ENCODE measurements at regions not wholly inside any gene's neighbourhood (a gene's known extent, or its start where the extent isn't known, plus 50 kb on each side); places are given as distances from the start of the nearest gene placed in this dataset.

DNA sequence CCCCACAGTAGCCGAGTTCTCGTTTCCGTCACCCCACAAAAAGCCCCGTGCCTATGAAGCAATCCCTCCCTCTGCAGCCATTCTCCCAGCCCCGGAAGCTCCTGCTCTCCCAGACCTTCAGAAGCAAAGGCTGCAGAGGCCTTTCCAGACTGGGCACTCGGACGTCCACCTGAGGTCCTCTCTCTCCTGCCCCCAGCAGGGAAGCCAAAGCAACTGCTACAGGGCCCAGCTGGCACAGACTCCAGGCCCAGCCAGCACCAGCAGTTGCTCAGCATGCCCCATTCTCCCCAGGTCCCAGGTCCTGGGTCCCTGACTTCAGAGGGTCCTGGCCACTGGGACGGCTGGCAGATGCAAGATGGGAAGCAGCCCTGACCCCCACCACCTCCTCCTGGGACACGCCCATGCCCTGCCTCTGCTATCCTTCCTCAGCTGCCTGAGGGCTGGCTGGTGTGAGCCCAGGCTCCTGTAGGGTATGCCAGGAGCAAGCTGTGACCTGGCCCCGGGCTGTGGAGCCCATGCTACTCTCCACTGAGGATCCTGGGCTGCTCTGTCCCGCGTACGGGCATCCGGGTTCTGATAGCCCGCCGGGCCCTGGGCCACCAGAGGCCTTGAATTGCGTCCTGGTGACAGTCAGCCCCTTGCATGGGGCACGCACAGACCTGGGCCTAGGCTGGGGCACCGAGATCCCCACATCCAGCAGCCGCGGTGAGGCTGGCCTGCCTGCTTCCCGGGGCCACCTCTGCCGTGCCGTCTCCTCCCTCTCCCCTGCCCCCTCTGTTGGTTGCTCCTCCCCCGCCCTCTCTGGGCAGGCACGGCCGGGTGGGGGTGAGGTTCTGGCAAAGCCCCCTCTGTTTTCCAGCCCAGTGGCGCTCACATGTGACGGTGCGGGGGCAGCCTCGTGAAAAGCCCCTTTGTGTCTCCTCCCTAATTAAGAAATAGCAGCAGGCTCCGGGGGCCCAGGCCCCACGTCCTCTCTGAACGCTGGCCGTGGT is 1310.3 kb downstream of the BRD1 start:
- H3K9me3 ChIP-seq = no peaks in the 10 kb centered on the region
- H3K36me3 ChIP-seq = no peaks in the 10 kb centered on the region
- TF ChIP-seq, protein P1, sequence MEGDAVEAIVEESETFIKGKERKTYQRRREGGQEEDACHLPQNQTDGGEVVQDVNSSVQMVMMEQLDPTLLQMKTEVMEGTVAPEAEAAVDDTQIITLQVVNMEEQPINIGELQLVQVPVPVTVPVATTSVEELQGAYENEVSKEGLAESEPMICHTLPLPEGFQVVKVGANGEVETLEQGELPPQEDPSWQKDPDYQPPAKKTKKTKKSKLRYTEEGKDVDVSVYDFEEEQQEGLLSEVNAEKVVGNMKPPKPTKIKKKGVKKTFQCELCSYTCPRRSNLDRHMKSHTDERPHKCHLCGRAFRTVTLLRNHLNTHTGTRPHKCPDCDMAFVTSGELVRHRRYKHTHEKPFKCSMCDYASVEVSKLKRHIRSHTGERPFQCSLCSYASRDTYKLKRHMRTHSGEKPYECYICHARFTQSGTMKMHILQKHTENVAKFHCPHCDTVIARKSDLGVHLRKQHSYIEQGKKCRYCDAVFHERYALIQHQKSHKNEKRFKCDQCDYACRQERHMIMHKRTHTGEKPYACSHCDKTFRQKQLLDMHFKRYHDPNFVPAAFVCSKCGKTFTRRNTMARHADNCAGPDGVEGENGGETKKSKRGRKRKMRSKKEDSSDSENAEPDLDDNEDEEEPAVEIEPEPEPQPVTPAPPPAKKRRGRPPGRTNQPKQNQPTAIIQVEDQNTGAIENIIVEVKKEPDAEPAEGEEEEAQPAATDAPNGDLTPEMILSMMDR (IDR thresholded peaks at IDR 0.05) = no peak
- no peaks in the 10 kb centered on the region for H3K27me3 ChIP-seq (replicated peaks; ENCODE audit: insufficient read depth)
- H3K27ac ChIP-seq = no peak overlapping the region
- no peak for DNase-seq (ENCODE audit: low spot score)
- ATAC-seq (ENCODE audit: insufficient number of reproducible peaks, low FRiP score, low read depth) = no peak
- H3K4me1 ChIP-seq (ENCODE audit: control insufficient read depth in 1 of 2, low read depth in 2 of 2) = no peaks in the 10 kb centered on the region
- H3K4me3 ChIP-seq = no peak overlapping the region

DNA sequence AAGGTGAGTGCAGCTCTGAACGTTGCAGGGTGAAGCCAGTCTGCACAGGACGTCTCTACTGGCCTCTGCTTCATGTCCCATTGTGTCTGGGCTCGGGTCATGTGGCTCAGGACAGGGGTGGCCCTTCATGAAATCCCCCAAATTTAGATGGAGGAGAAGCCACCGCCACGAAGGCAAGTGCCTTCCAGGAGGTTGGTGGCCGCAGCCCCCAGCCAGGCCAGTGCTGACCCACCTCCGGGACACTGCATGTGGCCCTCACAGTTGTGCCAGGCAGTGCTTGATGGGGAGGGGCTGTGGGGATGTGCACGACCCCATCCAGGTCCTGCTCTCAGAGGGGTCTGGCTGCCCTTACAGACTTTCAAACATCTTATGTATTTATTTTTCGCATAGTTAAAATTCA is 1311.1 kb downstream of the BRD1 start:
- H3K4me1 ChIP-seq (ENCODE audit: control insufficient read depth in 1 of 2, low read depth in 2 of 2) = no peaks in the 10 kb centered on the region
- no peaks in the 10 kb centered on the region for H3K27me3 ChIP-seq (replicated peaks; ENCODE audit: insufficient read depth)
- TF ChIP-seq, protein P1 (IDR thresholded peaks at IDR 0.05) = no peak
- H3K4me3 ChIP-seq = no peak overlapping the region
- no peaks in the 10 kb centered on the region for H3K9me3 ChIP-seq
- ATAC-seq (ENCODE audit: insufficient number of reproducible peaks, low FRiP score, low read depth) = no peak
- no peaks in the 10 kb centered on the region for H3K36me3 ChIP-seq
- no peak for DNase-seq (ENCODE audit: low spot score)
- no peak overlapping the region for H3K27ac ChIP-seq

DNA sequence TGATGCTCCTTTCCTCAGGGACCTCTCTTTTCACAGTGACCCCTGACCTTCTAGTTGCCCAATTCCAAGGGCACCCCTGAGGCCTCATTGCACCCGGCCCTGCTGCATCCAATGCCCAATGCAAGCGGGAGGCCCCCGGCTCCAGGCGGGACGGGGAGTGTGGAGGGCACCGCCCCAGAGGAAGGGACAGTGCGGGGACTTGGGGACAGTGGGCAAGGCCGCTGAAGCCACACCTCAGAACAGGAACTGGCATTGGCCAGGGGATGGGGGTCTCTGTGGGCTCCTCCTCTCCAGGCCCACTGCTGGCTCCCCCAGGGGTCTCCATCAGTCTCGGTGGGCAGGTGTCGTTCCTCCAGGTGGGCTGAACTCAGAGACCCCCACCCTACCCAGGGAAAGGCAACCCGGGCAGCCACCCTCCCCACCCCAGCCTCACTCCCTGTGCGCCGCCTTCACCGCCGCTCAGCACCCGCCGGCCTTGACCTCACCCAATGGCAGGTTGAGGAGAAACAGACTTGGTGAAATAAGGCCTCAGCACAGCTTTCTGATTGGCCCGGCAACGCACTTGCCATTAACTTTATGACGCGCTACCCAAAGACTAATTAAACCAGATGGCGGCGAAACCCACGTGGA is 1312.0 kb downstream of the BRD1 start:
- no peaks in the 10 kb centered on the region for H3K36me3 ChIP-seq
- no peaks in the 10 kb centered on the region for H3K9me3 ChIP-seq
- H3K4me1 ChIP-seq (ENCODE audit: control insufficient read depth in 1 of 2, low read depth in 2 of 2) = no peaks in the 10 kb centered on the region
- TF ChIP-seq, protein P1 (IDR thresholded peaks at IDR 0.05) = no peak
- no peak overlapping the region for H3K4me3 ChIP-seq
- DNase-seq (ENCODE audit: low spot score) (no peak), ATAC-seq (ENCODE audit: insufficient number of reproducible peaks, low FRiP score, low read depth) (no peak)
- no peaks in the 10 kb centered on the region for H3K27me3 ChIP-seq (replicated peaks; ENCODE audit: insufficient read depth)
- no peak overlapping the region for H3K27ac ChIP-seq

DNA sequence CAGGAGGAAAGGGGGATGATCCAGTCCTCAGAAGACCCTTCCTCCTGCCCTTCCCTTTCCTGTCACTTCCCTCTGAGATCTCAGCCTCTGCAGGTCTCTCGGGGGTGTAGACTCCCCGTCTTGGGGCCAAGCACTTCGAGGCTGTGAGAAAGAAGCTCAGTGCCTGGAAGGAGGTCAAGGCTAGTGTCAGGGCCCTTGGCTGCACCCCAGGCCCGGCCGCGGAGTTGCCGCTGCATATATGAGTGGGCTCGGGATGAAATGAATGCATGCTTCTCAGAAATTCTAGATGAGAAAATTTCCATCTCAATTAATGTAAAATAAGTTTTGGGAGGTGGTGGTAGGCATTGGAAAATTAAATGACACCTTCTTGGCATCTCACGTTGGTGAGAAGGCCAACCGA is 1313.7 kb downstream of the BRD1 start:
- H3K27me3 ChIP-seq (replicated peaks; ENCODE audit: insufficient read depth) = no peaks in the 10 kb centered on the region
- no peaks in the 10 kb centered on the region for H3K9me3 ChIP-seq
- H3K4me1 ChIP-seq (ENCODE audit: control insufficient read depth in 1 of 2, low read depth in 2 of 2) = no peaks in the 10 kb centered on the region
- no peak overlapping the region for H3K4me3 ChIP-seq
- DNase-seq (ENCODE audit: low spot score) (no peak), ATAC-seq (ENCODE audit: insufficient number of reproducible peaks, low FRiP score, low read depth) (no peak)
- no peaks in the 10 kb centered on the region for H3K36me3 ChIP-seq
- H3K27ac ChIP-seq = no peak overlapping the region
- TF ChIP-seq, protein P1 (IDR thresholded peaks at IDR 0.05) = no peak

DNA sequence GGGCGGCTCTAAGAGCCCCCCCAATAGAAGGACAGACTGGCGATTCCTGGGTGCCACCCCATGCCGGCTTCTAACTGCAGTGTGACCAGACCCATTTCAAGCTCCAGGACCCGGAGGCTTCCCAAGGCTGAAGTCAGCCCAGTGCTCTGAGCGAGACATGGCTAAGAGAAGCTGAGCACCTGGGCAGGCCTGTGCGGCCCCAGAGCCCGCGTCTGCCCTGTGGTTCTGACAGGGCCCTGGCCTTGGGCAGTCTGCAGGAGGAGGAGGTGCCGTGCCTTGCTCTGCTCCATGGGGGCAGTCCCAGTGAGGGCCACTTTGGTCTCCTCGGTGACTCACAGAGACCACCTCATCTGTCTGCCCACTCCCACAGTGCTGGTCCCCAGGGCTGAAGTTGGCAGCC is 1314.2 kb downstream of the BRD1 start:
- no peak overlapping the region for H3K27ac ChIP-seq
- DNase-seq (ENCODE audit: low spot score) = no peak
- TF ChIP-seq, protein P1 (IDR thresholded peaks at IDR 0.05) = no peak

More for the DNA sequence above, 1314.2 kb downstream of the BRD1 start:
- Histone ChIP-seq H3K4me3 (no peak overlapping the region), H3K27me3 (replicated peaks; ENCODE audit: insufficient read depth) (no peaks in the 10 kb centered on the region), H3K9me3 (no peaks in the 10 kb centered on the region), H3K4me1 (ENCODE audit: control insufficient read depth in 1 of 2, low read depth in 2 of 2) (no peaks in the 10 kb centered on the region), H3K36me3 (no peaks in the 10 kb centered on the region)
- ATAC-seq (ENCODE audit: insufficient number of reproducible peaks, low FRiP score, low read depth) = no peak
